NCI-H1105 treated with DMSO at 0.1 percent for 48 hours (cell line): ENCODE measurements at regions not wholly inside any gene's neighbourhood (a gene's known extent, or its start where the extent isn't known, plus 50 kb on each side); places are given as distances from the start of the nearest gene placed in this dataset.
"Not testable (repeated sequence)": the region's sequence is repeated elsewhere in the genome, so short reads cannot be mapped to it uniquely, and the experiment has no call there.

Experiments used
- DNase-seq: peaks from one replicate; lab custom pipeline; 2025; lab: John Stamatoyannopoulos, UW

DNA sequence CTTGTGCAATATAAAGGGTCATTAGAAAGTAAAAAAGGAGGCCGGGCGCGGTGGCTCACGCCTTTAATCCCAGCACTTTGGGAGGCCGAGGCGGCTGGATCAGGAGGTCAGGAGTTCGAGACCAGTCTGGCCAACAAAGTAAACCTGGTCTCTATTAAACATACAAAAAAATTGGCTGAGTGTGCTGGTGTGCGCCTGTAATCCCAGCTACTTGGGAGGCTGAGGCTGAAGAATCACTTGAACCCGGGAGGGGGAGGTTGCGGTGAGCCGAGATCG is 102.8 kb upstream of the TMPRSS2 start:
- not testable (repeated sequence) for DNase-seq

DNA sequence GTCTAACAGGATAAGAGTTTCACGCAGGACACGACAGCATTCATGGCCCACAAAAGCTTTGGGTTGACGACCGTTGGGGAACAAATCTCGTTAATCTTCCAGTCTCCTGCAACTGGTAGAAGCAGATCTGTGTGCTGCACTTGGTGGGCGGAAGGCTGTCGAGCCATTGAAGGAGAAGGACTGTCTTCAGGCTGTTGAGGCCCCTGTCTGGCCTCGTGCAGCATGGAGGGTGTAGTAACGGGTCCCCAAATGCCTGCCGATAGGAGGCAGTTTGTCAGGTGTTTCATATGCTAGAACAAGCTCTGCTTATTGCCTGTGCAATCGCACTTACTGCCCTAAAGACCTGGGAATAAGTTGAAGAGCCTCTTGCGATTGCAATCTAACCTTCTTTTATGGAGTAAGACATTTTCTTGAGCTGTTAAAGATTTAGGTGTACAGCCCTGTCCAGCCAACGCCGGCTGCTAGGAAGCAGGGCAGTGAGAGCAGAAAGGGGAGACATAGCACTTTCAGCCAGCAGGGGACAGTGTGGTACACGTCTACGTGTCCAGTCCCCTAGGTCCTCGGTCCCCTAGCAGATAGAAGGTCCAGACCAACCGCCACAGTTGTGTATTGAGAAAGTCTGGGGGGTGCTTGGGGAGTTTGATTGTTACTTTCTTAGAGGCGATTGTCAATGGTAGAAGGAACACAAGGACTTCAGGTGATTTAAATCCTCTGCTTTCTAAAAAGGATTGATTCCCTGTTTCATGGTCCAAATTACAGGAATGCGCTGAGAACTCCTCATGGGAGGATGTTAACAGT is 102.3 kb upstream of the TMPRSS2 start:
- no peak for DNase-seq

DNA sequence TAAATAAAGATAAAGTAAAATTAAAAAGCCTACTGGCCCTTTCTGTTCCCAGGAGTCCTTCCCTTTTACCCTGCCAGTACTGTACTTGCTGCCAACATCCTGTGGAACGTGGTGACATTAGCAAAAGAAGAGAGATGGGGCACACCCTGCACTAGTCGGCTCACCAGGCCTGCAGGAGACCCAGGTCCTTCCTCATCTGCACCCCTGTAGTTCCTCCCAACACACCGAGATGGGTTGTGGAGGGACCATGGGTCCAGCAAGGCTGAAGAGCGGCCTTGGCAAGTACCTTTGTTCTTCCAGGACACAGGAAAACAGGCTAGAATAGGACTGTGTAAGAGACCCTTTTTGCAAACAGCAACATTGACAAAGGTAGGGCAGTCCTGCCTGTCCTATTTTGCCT is 98.7 kb upstream of the TMPRSS2 start:
- DNase-seq, result no peak

DNA sequence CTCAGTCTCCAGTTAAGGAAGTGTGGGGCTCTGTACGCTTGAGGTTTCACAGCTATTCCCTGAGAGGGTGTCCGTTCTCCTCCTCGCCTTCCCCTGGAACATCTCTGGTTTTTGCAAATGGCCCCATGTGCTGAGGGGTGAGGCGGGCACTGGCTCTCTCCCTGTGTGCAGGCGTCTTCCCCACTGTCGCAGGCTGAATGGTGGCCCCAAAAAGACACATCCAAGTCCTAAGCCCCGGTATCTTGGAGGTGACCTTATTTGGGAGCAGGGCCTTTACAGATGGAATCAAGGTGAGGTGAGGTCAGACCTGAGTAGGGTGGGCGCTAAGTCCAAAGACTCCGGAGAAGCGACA is 98.0 kb upstream of the TMPRSS2 start:
- no peak for DNase-seq

DNA sequence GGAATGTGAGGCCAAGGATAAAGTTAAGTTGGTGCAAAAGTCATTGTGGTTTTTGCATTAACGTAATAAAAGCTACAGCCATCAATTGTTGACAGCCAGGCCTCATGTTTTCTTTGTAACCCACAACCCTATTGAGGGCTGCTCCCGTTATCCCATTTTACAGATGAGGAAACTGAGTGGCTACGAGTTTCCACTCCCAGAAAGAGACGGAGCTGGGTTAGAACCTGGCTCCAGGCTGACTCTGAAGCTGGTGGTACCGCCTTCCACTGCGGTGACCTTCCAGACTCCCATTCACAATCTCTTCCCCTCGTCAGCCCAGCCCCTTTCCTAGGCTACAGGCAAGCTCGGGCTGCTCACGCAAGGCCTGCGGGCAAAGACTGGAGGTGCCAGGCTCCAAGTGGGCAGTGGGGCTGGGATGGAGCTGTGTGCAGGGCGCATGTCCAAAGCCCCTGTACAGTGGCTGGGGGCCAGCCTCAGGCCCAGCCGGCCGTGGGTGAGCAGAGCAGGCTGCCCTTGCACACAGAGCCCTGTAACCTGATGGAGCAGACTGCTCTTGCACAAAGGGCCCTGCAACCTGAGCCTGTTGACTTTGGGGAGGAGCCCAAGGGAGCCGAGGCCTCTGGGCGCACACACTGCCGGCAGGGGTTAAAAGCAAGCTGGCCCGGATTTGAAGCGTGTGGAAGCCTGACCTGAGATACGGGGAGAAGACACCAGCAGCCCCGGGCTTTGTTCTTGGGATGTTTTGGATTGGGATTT is 97.4 kb upstream of the TMPRSS2 start:
- no peak for DNase-seq

DNA sequence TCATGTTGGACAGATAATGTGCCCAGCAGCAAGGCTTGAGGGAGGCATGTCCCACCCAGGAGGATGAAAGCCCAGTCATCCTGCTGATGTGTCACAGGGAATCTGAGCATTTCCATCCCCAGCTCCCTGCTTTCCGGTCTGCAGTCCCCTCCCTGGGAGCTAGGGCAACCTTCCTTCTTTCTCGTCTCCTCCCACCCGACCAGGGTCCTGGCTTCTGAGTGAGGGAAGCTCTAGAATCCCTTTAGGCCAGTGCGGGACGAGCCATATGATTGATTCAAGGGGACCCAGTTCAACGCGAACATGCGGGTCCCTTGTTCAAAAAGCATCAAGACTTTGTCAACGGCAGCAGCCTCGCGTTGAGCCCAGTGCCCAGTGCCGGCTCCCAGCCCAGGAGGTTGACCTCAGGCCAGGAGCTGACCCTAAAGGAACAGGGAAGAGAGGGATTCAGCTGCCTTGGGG is 96.7 kb upstream of the TMPRSS2 start:
- DNase-seq, result no peak

DNA sequence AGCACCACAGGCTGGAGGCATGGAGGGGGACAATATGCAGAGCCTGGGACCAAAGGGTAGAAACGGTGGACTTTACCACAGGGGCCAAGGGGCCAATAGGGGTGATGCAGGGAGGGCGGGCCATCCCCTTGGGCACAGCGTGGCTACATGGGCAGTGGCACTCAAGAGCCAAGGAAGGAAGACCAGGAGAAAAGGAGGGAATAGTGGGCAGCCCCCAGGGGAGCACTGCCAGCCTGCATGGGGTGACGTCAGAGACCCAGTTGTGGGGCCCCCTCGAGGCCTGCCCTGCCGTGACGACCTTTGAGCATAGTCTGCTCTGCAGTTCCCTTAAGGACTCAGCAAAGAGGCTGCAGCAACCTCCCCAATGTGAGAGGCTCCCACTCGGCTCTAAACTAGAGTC is 95.5 kb upstream of the TMPRSS2 start:
- DNase-seq, result no peak

DNA sequence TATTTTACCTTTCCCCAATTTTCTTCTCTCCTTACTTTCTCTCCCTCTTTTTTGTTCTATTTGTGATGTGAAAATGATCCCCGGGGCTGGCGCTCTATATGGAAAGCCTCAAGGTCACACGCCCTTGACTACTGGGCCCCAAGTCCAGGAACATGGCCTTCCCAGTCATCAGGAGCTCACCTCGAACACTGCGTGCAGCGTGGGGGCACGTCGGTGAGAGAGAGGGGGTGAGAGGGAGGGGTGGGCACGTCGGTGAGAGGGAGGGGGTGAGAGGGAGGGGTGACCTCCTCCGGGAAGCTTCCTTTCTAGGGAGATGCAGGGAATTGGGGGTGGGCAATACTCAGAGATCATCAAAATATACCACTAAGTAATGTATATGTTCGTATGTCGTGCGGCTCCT is 94.6 kb upstream of the TMPRSS2 start:
- no peak for DNase-seq

DNA sequence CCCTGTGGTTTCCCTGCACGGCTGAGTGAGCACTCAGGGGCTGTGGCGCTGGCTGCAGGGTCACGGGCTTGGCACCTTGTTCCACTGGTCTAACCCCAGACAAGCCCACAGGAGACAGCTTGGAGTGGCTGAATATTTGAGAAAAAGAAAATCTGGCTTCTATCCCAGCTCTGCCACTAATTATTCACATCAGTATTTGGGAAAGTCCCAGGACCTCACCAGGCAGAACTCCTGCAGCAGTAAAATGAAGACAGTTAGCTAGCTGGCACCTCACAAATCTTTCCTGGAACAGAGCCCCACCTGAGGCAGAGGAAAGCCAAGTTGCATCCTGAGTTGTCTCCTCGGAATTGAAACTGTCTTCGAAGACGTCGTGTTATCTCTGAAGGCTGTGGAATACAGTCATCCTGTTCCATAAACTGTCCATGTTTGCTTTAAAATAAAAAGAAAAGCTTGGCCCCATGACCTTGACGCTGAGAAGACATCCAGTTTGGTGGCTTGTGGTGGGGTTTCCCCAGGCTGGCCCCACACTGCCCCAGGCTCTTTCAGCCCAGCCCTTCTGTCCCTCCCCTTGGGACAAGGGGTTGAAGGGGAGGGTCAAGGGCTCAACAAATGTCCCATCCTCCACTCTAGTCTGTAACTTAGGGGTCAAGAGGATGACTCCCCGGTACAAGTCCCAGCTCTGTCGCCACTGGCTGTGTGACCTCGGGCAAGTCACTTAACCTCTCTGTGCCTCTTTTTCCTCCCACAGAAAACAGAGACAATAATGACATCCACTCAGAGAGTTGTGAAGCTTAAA is 93.8 kb upstream of the TMPRSS2 start:
- no peak for DNase-seq

DNA sequence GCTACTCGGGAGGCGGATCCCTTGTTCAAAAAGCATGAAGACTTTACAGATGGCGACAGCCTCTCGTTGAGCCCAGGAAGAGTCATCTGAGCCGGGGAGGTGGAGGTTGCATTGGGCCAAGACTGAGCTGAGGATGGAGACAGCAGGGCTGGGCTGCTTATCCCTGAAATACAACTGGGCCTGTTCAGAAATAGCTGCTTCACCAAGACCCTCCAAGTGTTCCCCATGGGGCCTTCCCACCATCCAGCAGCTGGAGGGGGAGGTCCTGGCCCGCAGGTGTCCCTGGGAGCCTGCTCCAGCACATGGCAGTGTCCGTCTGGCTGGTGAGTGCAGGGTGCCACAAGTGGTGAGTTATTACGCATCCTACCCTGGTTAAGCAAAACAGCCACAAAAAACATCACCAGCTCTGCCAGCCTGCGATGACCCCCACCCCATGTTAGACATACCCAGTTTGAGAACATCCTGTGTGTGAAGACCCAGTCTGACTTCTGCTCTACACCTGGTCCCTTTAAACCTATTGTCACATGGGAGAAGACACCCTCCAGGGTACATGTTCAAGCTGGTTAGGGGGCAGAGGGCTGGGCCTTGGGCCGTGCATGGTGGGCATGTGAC is 93.1 kb upstream of the TMPRSS2 start:
- DNase-seq, result no peak

DNA sequence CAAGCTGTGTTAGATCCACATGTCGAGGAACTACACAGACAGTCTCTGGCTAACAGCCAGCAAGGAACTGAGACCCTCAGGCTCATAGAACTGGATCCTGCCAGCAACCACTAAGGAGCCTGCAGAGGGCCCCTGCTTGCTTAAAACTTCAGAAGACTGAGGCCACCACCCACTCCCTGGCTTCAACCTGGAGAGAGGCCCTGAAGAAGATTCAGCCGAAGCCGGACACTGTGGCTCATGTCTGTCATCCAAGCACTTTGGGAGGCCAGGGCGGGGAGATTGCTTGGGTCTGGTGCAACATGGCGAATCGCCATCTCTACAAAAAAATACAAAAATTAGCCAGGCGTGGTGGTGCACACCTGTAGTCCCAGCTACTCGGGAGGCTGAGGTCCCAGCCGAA is 92.6 kb upstream of the TMPRSS2 start:
- no peak for DNase-seq

DNA sequence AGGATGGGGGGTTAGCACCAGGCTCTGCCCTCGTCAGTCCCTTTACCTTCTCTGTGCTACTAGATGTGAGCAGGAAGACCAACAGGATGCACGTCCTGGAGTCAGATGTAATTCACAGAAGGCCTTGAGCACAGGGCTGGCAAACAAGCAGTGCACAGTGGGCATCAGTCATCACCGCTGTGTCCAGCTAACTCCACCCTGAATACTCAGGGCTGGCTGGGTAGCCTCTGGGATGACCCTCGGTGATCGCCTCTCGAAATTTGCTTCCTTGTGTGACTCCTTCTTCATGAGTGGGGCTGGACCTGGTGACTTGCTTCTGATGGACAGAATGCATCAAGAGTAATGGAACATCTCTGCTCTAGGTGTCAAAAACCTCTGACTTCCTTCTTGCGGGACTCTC is 92.2 kb upstream of the TMPRSS2 start:
- DNase-seq, result no peak

DNA sequence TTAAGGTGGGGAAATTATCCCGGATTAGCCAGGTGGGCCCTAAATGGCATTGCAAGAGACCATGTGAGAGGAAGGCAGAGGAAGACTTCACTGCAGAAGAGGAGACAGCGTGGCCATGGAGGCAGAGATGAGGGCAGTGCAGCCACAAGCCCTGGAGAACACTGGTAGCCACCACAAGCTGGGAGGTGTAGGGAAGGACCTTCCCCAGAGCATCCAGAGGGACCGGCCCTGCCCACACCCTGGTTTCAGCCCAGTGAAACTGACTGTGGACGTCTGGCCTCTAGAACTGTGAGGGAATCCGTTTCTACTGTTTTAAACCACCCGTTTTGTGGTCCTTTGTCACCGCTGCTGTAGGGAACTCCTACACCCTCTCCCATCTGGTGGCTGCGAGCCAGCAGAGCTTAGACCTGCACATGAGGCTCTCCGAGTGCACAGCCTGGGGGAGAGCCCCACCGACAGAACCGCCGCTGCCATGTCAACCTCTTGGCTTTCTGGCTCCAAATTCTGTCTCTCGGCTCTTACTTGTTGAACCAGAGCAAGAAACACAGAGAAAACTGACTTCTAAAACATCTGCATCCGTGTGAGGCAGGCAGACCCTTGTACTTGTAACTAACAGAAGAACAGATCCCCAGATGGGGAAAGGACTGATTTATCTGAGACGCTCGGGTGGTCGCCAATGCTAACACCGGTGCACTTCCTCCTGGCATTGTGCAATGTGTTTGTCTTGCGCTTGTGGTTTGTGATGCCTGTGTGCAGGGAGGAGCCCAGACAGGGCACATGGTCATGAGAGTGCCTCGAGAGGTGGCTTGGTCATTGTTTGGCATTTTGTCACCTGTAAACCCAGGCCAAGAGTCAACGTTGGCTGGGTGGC is 90.8 kb upstream of the TMPRSS2 start:
- DNase-seq, result no peak

DNA sequence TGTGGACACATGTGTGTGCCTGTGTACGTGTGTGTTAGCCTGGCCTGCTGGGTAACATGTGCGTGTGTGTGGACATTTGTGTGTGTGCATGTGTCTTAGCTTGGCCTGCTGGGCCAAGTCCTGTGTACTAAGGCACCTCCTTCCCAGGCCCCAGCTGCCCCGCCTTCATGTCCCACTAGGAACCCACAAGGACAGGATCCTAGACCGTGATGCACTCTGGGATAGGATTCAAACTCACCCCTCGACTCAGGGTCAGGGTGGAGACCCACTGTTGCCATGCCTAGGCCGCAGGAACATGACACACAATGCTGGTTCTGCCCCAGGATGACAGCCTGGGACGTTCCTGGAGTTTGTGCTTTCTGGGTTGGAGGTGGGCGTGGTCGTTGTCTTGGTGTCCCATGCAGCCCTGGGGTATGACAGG is 89.9 kb upstream of the TMPRSS2 start:
- DNase-seq, result no peak

DNA sequence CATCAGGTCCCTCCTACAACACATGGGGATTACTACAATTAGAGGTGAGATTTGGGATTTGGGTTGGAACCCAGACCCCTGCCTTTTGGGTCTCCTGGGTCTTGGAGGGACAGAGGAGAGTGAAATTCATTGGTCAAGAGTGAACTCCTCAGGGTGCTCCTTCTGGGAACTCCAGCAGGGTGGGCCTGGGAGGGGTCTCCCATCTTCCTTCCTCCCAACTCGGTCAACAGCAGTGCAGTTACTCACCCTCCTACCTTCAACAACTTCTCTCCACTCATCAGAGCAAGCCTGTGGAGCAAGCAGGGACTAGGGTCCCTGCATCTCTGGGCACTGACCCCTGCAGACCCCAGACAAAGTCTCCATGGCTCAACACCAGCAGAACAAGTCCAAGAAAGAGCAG is 89.3 kb upstream of the TMPRSS2 start:
- no peak for DNase-seq

DNA sequence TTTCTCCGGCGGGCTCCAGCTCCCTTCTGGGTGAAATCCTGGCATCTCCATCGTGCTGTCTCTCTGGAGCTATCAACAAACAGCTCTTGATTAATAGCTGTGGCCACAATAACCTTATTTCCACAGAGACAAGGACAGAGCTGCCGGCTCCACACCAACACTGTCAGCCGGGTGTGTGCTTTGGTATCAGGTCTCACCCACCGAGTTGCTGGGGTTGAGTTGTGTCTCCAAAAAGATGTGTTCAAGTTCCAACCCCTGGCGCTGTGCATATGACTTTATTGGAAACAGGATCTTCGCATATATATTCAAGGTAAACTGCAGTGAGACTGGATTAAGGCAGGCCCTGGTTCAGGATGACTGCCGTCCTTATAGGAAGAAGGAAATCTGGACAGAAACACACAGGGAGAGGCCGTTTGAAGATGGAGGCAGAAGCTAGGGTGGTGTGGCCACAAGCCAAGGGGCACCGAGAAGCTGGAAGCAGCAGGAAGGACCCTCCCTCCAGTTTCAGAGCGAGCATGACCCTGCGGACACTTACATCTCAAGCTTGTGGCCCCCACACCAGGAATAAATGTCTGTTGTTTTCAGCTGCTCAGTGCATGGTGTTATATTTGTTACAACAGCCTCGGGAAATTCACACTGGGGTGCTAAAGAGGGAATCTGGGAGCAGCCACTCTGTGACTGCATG is 88.4 kb upstream of the TMPRSS2 start:
- no peak for DNase-seq

DNA sequence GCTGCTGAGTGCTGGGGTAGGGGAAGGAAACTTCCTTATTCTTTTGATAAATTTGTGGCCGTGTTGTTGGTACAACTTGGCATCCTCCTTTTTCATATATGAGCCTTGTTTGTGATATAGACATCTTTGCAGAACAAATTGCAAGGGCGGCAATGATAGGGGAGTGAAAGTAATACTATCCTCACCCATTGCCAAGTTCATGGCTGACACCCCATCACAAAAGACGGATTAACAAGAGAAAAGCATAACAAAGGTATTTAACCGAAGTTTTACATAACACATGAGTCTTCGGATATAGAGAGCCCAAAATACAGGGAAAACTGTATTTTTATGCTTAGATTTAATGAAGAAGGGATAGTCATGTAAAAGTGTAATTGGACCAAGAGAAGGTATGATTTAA is 86.3 kb upstream of the TMPRSS2 start:
- DNase-seq, result no peak

DNA sequence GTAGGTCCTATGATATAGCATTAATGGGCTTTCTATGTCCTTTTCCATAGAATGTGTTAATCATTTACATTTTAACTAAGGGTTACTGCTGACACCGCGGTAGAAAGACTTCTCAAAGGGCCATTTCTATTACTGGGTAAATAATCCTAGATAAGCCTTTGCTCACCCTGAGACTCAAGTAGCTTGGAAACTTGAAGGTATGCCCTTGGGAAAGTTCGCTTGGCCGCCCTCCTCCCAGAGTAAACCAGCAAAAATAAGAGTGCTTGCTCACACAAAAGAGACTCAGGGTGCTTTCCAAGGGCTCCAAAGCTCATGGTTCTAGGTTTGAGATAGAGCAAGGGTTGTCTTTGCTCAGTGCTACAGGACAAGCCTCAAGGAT is 85.8 kb upstream of the TMPRSS2 start:
- no peak for DNase-seq

DNA sequence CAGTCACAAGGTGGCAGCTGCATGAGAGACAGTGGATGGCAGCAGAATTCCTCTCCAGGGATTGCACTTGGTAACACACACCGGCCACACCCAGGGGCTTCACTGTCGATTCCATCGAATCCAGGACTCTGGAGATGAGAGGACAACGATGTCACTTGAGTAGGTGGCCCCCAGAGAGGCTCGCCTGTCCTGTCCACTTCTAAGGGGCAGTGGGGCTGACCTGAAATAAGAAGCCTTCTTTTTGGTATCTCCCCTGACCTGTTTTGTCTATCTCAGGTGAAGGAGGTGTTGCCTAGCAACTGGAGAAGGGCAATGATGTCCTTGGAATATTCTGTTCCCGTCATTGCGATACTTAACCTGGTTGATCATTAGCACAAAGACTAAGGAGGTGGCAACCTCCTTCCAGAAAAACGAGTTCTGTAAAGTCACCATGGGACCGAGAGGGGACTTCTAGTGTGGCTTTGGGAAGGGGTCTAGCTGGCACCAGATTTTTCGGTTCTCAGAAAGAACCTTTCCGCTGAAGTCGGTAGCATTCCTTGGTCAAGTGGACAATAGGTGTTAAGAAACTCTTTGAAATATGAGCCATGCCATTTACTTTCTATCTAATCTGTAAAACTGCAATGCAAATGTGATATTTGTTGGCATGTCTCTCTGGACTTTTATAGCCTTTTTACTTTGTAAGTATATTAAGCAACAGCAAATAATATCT is 85.2 kb upstream of the TMPRSS2 start:
- DNase-seq, result no peak

DNA sequence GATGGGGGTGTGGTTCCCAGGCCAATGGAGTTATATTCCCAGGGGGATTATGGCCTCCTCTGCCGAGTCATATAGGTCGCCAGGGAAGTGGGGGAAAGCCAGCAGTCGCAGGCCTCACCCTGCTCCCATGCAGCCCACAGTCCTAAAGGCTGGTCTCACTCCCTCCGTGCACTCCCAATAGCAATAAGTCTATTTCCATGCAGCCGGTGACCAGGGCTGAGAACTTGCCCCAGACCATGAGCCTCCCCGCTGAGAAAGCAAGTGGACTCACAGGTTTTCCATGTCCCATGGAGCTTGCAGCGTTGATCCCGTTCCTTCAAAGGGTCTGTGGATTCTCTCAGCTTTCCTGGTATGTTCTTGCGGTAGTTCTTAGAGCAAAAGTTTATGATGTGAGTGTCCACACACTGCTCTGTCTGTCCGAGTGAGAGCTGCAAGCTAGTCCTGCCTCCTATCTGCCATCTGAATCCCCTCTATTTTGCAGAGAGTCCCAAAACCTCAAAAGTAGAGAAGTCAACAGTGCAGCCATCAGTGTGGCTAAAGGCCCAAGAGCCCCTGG is 81.7 kb upstream of the TMPRSS2 start:
- DNase-seq, result no peak
